A673 (cell line): ENCODE measurements at regions not wholly inside any gene's neighbourhood (a gene's known extent, or its start where the extent isn't known, plus 50 kb on each side); places are given as distances from the start of the nearest gene placed in this dataset.

ENCODE experiments used
- BruUV-seq: library from RNA; stranded (reverse); fragments of 400-500 nt; replicated peaks from 2 replicates; lab custom pipeline; 2021; lab: Mats Ljungman, UMichigan
- CTCF ChIA-PET: fragments of 300-600 bp; sonication (Branson Sonifier 250); formaldehyde crosslinking; loops from one replicate; lab custom pipeline; 2022; ENCODE audit warnings: antibody characterized with exemption; lab: Charles Lee
- POLR2A ChIA-PET: fragments of 300-600 bp; sonication (Branson Sonifier 250); formaldehyde crosslinking; loops from one replicate; lab custom pipeline; 2022; ENCODE audit warnings: antibody characterized with exemption; ENCODE audit not compliant: low non-redundant PET; lab: Charles Lee
- DNase-seq: peaks from one replicate; pipeline ENCODE4 v3.0.0-alpha.2; 2015; ENCODE audit warnings: low spot score
- H3K27ac ChIP-seq: fragments of 200-600 bp; sonication (generic); 2 replicates; pipeline ENCODE4 v1.5.1; 2016; ENCODE audit warnings: mixed run types, low read depth, mild to moderate bottlenecking, mixed read lengths, antibody characterized with exemption, low read length; ENCODE audit not compliant: poor library complexity, severe bottlenecking
- H3K27me3 ChIP-seq: fragments of 200-600 bp; sonication (generic); replicated peaks from 2 replicates; pipeline ENCODE4 v1.6.1; 2017; ENCODE audit warnings: mixed run types, low read depth, mild to moderate bottlenecking, mixed read lengths, antibody characterized with exemption, low read length; ENCODE audit not compliant: insufficient read depth, poor library complexity
- H3K36me3 ChIP-seq: fragments of 200-600 bp; sonication (generic); 2 replicates; pipeline ENCODE4 v1.6.1; 2016; ENCODE audit warnings: mixed run types, mild to moderate bottlenecking, mixed read lengths, antibody characterized with exemption, low read length; ENCODE audit not compliant: insufficient read depth, poor library complexity, severe bottlenecking
- H3K4me1 ChIP-seq: fragments of 200-600 bp; sonication (generic); 2 replicates; pipeline ENCODE4 v1.6.1; 2017; ENCODE audit warnings: mixed run types, mild to moderate bottlenecking, mixed read lengths, antibody characterized with exemption, low read length; ENCODE audit not compliant: insufficient read depth, poor library complexity, severe bottlenecking
- H3K4me3 ChIP-seq: fragments of 200-600 bp; sonication (generic); 2 replicates; pipeline ENCODE4 v1.5.1; 2016; ENCODE audit warnings: low read depth, mixed run types, mild to moderate bottlenecking, mixed read lengths, low read length; ENCODE audit not compliant: poor library complexity, severe bottlenecking
- H3K9me3 ChIP-seq: fragments of 200-600 bp; sonication (generic); 2 replicates; pipeline ENCODE4 v1.6.1; 2016; ENCODE audit warnings: mixed run types, low read depth, mild to moderate bottlenecking, mixed read lengths, antibody characterized with exemption, low read length; ENCODE audit not compliant: poor library complexity, severe bottlenecking
- CTCF ChIP-seq: fragments of 300-800, 200-600 bp; sonication (generic); conservative IDR thresholded peaks from 2 replicates; pipeline ENCODE4 v1.5.1; 2017; ENCODE audit warnings: low read depth, mild to moderate bottlenecking, antibody characterized with exemption, low read length, moderate library complexity, mixed read lengths
- EZH2 ChIP-seq: fragments of 200-600 bp; sonication (generic); IDR thresholded peaks from 2 replicates; pipeline ENCODE4 v1.6.1; 2017; ENCODE audit warnings: borderline replicate concordance, low read depth, mild to moderate bottlenecking, mixed read lengths, antibody characterized with exemption, low read length; ENCODE audit not compliant: poor library complexity, severe bottlenecking
- intact Hi-C: fragments of 100-400 bp; cut with micrococcal nuclease; formaldehyde crosslinking; loops from one replicate; pipeline ENCODE4 v1.10.0; 2022; ENCODE audit not compliant: unreplicated experiment

- CTCF ChIA-PET = no interaction called here
- BruUV-seq = no TSS peak
- intact Hi-C loops = no loop called here
Observed at GRCh38 chr3:64747679-64748078, 59.9 kb upstream of the ADAMTS9 start.

GRCh38 chr3:64743887-64744243, 56.1 kb upstream of the ADAMTS9 start:
- no peak overlapping the region for H3K4me3 ChIP-seq
- POLR2A ChIA-PET = interaction anchor here (0.6 kb wide), 1 partner anchor 1516 kb away, joined by 3 read pairs; no protein-coding TSS in a partner anchor
- CTCF ChIA-PET = no interaction called here
- no peak for DNase-seq
- intact Hi-C loops = no loop called here
- no peaks in the 10 kb centered on the region for H3K27me3 ChIP-seq
- TF ChIP-seq CTCF = no peak
- TF ChIP-seq EZH2 = no peak
- no TSS peak for BruUV-seq
- H3K36me3 ChIP-seq = no peaks in the 10 kb centered on the region
- H3K4me1 ChIP-seq = no peaks in the 10 kb centered on the region
- H3K9me3 ChIP-seq = no peaks in the 10 kb centered on the region
- no peak overlapping the region for H3K27ac ChIP-seq

More at GRCh38 chr3:64747679-64748078, 59.9 kb upstream of the ADAMTS9 start:
- Histone ChIP-seq H3K27me3 (no peaks in the 10 kb centered on the region), H3K27ac (no peak overlapping the region), H3K36me3 (no peaks in the 10 kb centered on the region), H3K4me3 (no peak overlapping the region), H3K4me1 (no peaks in the 10 kb centered on the region), H3K9me3 (no peaks in the 10 kb centered on the region)
- POLR2A ChIA-PET = no interaction called here
- DNase-seq = no peak
- TF ChIP-seq EZH2 (no peak), CTCF (no peak)

- intact Hi-C loops = no loop called here
- ChIA-PET POLR2A (interaction anchor here (0.6 kb wide), 1 partner anchor 1516 kb away, joined by 3 read pairs; no protein-coding TSS in a partner anchor), CTCF (no interaction called here)
- Histone ChIP-seq H3K9me3 (no peaks in the 10 kb centered on the region), H3K27ac (no peak overlapping the region), H3K27me3 (no peaks in the 10 kb centered on the region), H3K36me3 (no peaks in the 10 kb centered on the region), H3K4me1 (no peaks in the 10 kb centered on the region), H3K4me3 (no peak overlapping the region)
- no peak for TF ChIP-seq EZH2
- TF ChIP-seq CTCF = no peak
- no peak for DNase-seq
- no TSS peak for BruUV-seq
Observed at GRCh38 chr3:64743156-64743886, 55.5 kb upstream of the ADAMTS9 start.
